CD4-positive, alpha-beta memory T cell (primary cell): ENCODE measurements at regions not wholly inside any gene's neighbourhood (a gene's known extent, or its start where the extent isn't known, plus 50 kb on each side); places are given as distances from the start of the nearest gene placed in this dataset.
A peak's percentile ranks its signal among the peaks of the same experiment; 100 is the strongest.
"Not testable (repeated sequence)": the region's sequence is repeated elsewhere in the genome, so short reads cannot be mapped to it uniquely, and the experiment has no call there.

Experiments used
- CTCF ChIA-PET: fragments of 350-600 bp; sonication (Branson Sonifier 250); formaldehyde crosslinking; loops from one replicate; lab custom pipeline; 2021; ENCODE audit warnings: inconsistent platforms; ENCODE audit not compliant: partially characterized antibody; lab: Charles Lee
- POLR2A ChIA-PET: fragments of 350-600 bp; sonication (Branson Sonifier 250); formaldehyde crosslinking; loops from one replicate; lab custom pipeline; 2021; ENCODE audit not compliant: partially characterized antibody; lab: Charles Lee
- DNase-seq, 5 donors: peaks; one replicate each; pipeline versions ENCODE4 v3.0.0 to v3.0.0-alpha.2; 2020 to 2022; ENCODE audit warnings: mixed read lengths in 1 of 5
- H3K27ac ChIP-seq: one replicate; pipeline ENCODE4 v1.7.0; 2013; ENCODE audit warnings: low read depth, low read length
- H3K27me3 ChIP-seq: 2 replicates; pipeline ENCODE4 v1.7.0; 2013; ENCODE audit warnings: mild to moderate bottlenecking, low read length, moderate library complexity; ENCODE audit not compliant: insufficient read depth
- H3K36me3 ChIP-seq: 2 replicates; pipeline ENCODE4 v1.7.0; 2013; ENCODE audit warnings: mild to moderate bottlenecking, low read length, moderate library complexity; ENCODE audit not compliant: insufficient read depth
- H3K4me1 ChIP-seq: 2 replicates; pipeline ENCODE4 v1.7.0; 2013; ENCODE audit warnings: mild to moderate bottlenecking, low read length, moderate library complexity; ENCODE audit not compliant: insufficient read depth
- H3K4me3 ChIP-seq, 2 donors: one replicate each; pipeline ENCODE4 v1.7.0; 2013; ENCODE audit warnings: low read length in 2 of 2, mild to moderate bottlenecking in 1 of 2
- H3K9me3 ChIP-seq, 2 donors: one replicate each; pipeline ENCODE4 v1.7.0; 2013; ENCODE audit warnings: low read length in 2 of 2, control low read depth in 1 of 2; ENCODE audit not compliant: control insufficient read depth in 1 of 2
- H3K27ac Mint-ChIP-seq, 7 donors: one replicate each; pipeline ENCODE4 v1.8.0; 2020 to 2021; ENCODE audit warnings: mixed read lengths in 7 of 7, mild to moderate bottlenecking in 6 of 7, inconsistent platforms in 3 of 7, moderate library complexity in 3 of 7
- H3K27me3 Mint-ChIP-seq, 2 donors: one replicate each; pipeline ENCODE4 v1.8.0; 2020 to 2021; ENCODE audit warnings: mixed read lengths in 2 of 2
- H3K36me3 Mint-ChIP-seq, 2 donors: one replicate each; pipeline ENCODE4 v1.8.0; 2020 to 2021; ENCODE audit warnings: mixed read lengths in 2 of 2, inconsistent platforms in 1 of 2, mild to moderate bottlenecking in 1 of 2
- H3K4me1 Mint-ChIP-seq, 4 donors: one replicate each; pipeline ENCODE4 v1.8.0; 2020 to 2021; ENCODE audit warnings: mixed read lengths in 4 of 4, mild to moderate bottlenecking in 1 of 4
- H3K4me3 Mint-ChIP-seq, 8 donors: one replicate each; pipeline ENCODE4 v1.8.0; 2020 to 2021; ENCODE audit warnings: mixed read lengths in 8 of 8, mild to moderate bottlenecking in 7 of 8, moderate library complexity in 6 of 8, inconsistent platforms in 3 of 8
- H3K9me3 Mint-ChIP-seq, 8 donors: one replicate each; pipeline ENCODE4 v1.8.0; 2020 to 2021; ENCODE audit warnings: mixed read lengths in 8 of 8, mild to moderate bottlenecking in 5 of 8, inconsistent platforms in 3 of 8, moderate library complexity in 1 of 8
- intact Hi-C: fragments of 100-400 bp; cut with micrococcal nuclease; formaldehyde crosslinking; loops from one replicate; pipeline ENCODE4 v1.15.1; 2023

GRCh38 chr6:2351090-2351489 is 105.7 kb upstream of the GMDS start:
- no peaks in the 10 kb centered on the region for H3K36me3 ChIP-seq
- Mint-ChIP-seq H3K36me3 (peaks cover 0 to 5% of the 10 kb centered on the region in 2 donors), H3K27me3 (no peaks in the 10 kb centered on the region), H3K9me3 (peaks cover 0 to 3% (median 0%) of the 10 kb centered on the region in 8 donors), H3K4me1 (no peaks in the 10 kb centered on the region), H3K4me3 (no peak overlapping the region), H3K27ac (no peak overlapping the region)
- no peak for DNase-seq
- no peak overlapping the region for H3K27ac ChIP-seq
- no peaks in the 10 kb centered on the region for H3K27me3 ChIP-seq
- no peaks in the 10 kb centered on the region for H3K4me1 ChIP-seq
- no peaks in the 10 kb centered on the region for H3K9me3 ChIP-seq
- CTCF ChIA-PET, result interaction anchor here (1.1 to 3.7 kb wide), 4 partner anchors 284 to 752 kb away, joined by 3 to 17 read pairs (median 6); no protein-coding TSS in a partner anchor
- H3K4me3 ChIP-seq, result no peak overlapping the region
- intact Hi-C loops, result no loop called here
- POLR2A ChIA-PET, result no interaction called here

GRCh38 chr6:2346078-2346477 is 100.7 kb upstream of the GMDS start:
- Mint-ChIP-seq H3K4me3 (no peak overlapping the region), H3K4me1 (no peaks in the 10 kb centered on the region), H3K27ac (no peak overlapping the region), H3K27me3 (no peaks in the 10 kb centered on the region), H3K9me3 (peaks cover 2 to 28% (median 19%) of the 10 kb centered on the region in 8 donors), H3K36me3 (peaks cover 8 to 11% of the 10 kb centered on the region in 2 donors)
- Histone ChIP-seq H3K36me3 (no peaks in the 10 kb centered on the region), H3K27me3 (no peaks in the 10 kb centered on the region), H3K4me3 (no peak overlapping the region), H3K9me3 (no peaks in the 10 kb centered on the region), H3K27ac (no peak overlapping the region), H3K4me1 (no peaks in the 10 kb centered on the region)
- DNase-seq, result no peak
- POLR2A ChIA-PET, result no interaction called here
- intact Hi-C loops, result no loop called here
- CTCF ChIA-PET, result no interaction called here

DNA sequence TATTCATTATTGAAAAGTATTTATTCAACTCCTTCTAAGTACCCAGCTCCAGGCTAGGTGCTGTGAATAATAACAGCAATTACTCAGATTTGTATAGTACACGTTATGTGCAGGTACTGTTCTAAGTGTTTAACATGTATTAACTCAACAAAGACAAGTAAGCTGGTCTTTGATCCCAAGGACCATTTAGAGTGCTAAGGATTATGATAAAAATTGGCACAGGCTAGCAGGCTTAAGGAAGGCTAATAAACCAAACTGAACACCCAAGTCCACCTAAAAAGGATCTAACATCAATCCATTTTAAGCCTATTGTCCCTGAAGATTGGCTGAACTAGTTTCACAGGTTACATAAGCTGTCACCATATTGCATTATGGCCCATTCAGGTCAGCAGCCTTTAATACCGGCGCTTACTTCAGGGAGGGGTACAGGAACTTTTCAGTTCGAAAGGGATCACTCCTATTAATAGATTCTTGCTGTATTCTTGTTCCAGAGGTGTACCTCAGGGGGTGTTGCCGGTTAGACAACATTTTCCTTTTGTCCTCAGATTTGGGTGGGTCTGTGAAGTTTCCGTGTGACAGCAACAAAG is 99.0 kb upstream of the GMDS start:
- POLR2A ChIA-PET, result no interaction called here
- no peak overlapping the region for H3K4me3 Mint-ChIP-seq
- DNase-seq, result no peak
- peaks cover 8 to 11% of the 10 kb centered on the region in 2 donors for H3K36me3 Mint-ChIP-seq
- H3K27me3 Mint-ChIP-seq, result no peaks in the 10 kb centered on the region
- H3K9me3 Mint-ChIP-seq, result peaks cover 2 to 44% (median 34%) of the 10 kb centered on the region in 8 donors
- Histone ChIP-seq H3K4me3 (no peak overlapping the region), H3K4me1 (no peaks in the 10 kb centered on the region), H3K36me3 (no peaks in the 10 kb centered on the region), H3K9me3 (peaks cover 0 to 8% of the 10 kb centered on the region in 2 donors), H3K27me3 (no peaks in the 10 kb centered on the region), H3K27ac (no peak overlapping the region)
- CTCF ChIA-PET, result interaction anchor here (1.5 kb wide), 1 partner anchor 748 kb away, joined by 5 read pairs; no protein-coding TSS in a partner anchor
- intact Hi-C loops, result no loop called here
- no peak overlapping the region for H3K27ac Mint-ChIP-seq
- H3K4me1 Mint-ChIP-seq, result no peaks in the 10 kb centered on the region

DNA sequence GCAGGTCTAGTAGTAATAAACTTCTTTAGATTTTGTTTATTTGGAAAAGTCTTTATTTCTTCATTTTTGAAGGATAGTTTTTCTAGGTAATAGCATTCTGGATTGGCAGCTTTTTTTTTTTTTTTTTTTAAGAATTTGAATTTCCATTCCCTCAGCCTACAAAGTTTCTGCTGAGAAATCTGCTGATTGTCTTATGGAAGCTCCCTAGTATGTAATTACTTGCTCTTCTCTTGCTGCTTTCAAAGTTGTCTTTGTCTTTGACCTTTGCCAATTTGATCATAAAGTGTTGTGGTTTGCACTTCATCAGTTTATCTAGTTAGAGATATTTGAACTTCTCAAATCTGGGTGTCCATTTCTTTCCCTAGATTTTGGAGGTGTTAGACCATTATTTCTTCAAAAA is 82.2 kb upstream of the GMDS start:
- Histone ChIP-seq H3K4me1 (no peaks in the 10 kb centered on the region), H3K36me3 (no peaks in the 10 kb centered on the region), H3K27me3 (no peaks in the 10 kb centered on the region), H3K4me3 (no peak overlapping the region), H3K27ac (no peak overlapping the region), H3K9me3 (peaks cover 0 to 13% of the 10 kb centered on the region in 2 donors)
- Mint-ChIP-seq H3K9me3 (peaks cover 8 to 83% (median 63%) of the 10 kb centered on the region in 8 donors), H3K4me1 (no peaks in the 10 kb centered on the region), H3K36me3 (peaks cover 46 to 74% of the 10 kb centered on the region in 2 donors), H3K27me3 (no peaks in the 10 kb centered on the region), H3K27ac (no peak overlapping the region), H3K4me3 (peak overlapping the region in 1 of 8 donors; percentile 47)
- ChIA-PET POLR2A (no interaction called here), CTCF (no interaction called here)
- intact Hi-C loops, result no loop called here
- no peak for DNase-seq

- Mint-ChIP-seq H3K36me3 (peaks cover 52 to 69% of the 10 kb centered on the region in 2 donors), H3K27ac (no peak overlapping the region), H3K4me1 (no peaks in the 10 kb centered on the region), H3K4me3 (peak overlapping the region in 1 of 8 donors; percentile 20), H3K9me3 (peaks cover 12 to 91% (median 66%) of the 10 kb centered on the region in 8 donors), H3K27me3 (no peaks in the 10 kb centered on the region)
- ChIA-PET CTCF (no interaction called here), POLR2A (no interaction called here)
- H3K27ac ChIP-seq, result no peak overlapping the region
- intact Hi-C loops, result no loop called here
- no peaks in the 10 kb centered on the region for H3K27me3 ChIP-seq
- no peaks in the 10 kb centered on the region for H3K36me3 ChIP-seq
- no peak overlapping the region for H3K4me3 ChIP-seq
- H3K4me1 ChIP-seq, result no peaks in the 10 kb centered on the region
- H3K9me3 ChIP-seq, result peaks cover 0 to 13% of the 10 kb centered on the region in 2 donors
- DNase-seq, result no peak
These were observed 79.0 kb upstream of the GMDS start for GRCh38 chr6:2324166-2324953.

DNA sequence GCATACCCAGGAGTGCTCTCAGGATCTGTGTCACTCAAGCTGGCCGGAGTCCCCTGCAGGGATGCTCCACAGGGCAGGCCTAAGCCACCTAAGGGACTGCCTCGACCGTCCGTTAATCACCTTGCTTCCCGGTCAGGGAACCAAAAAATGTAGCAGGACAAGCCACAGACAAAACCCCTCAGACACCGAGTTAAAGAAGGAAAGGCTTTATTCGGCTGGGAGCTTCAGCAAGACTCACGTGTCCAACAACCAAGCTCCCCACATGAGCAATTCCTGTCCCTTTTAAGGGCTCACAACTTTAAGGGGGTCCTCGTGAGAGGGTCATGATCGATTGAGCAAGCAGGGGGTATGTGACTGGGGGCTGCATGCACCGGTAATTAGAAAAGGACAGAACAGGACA is 72.1 kb upstream of the GMDS start:
- H3K27ac ChIP-seq, H3K4me3 Mint-ChIP-seq, intact Hi-C loops, DNase-seq, H3K27me3 Mint-ChIP-seq, H3K4me3 ChIP-seq, H3K27ac Mint-ChIP-seq, H3K4me1 Mint-ChIP-seq, H3K4me1 ChIP-seq, H3K27me3 ChIP-seq, CTCF ChIA-PET, H3K9me3 ChIP-seq, H3K36me3 ChIP-seq, POLR2A ChIA-PET: not testable (repeated sequence)
- peaks cover 40 to 43% of the 10 kb centered on the region in 2 donors for H3K36me3 Mint-ChIP-seq
- peaks cover 6 to 70% (median 39%) of the 10 kb centered on the region in 8 donors for H3K9me3 Mint-ChIP-seq

GRCh38 chr6:2314641-2315040 is 69.2 kb upstream of the GMDS start:
- Histone ChIP-seq H3K27me3 (no peaks in the 10 kb centered on the region), H3K36me3 (no peaks in the 10 kb centered on the region), H3K4me3 (no peak overlapping the region), H3K9me3 (no peaks in the 10 kb centered on the region), H3K4me1 (no peaks in the 10 kb centered on the region), H3K27ac (no peak overlapping the region)
- intact Hi-C loops, result no loop called here
- Mint-ChIP-seq H3K36me3 (peaks cover 22 to 33% of the 10 kb centered on the region in 2 donors), H3K27me3 (no peaks in the 10 kb centered on the region), H3K9me3 (peaks cover 2 to 47% (median 18%) of the 10 kb centered on the region in 8 donors), H3K27ac (no peak overlapping the region), H3K4me3 (no peak overlapping the region), H3K4me1 (peaks cover 0 to 1% (median 0%) of the 10 kb centered on the region in 4 donors)
- no peak for DNase-seq
- ChIA-PET CTCF (no interaction called here), POLR2A (no interaction called here)
